Adrenal gland (tissue), 5 donors: ENCODE measurements at regions not wholly inside any gene's neighbourhood (a gene's known extent, or its start where the extent isn't known, plus 50 kb on each side); places are given as distances from the start of the nearest gene placed in this dataset.

ENCODE experiments used
- CTCF ChIP-seq, 6 experiments: fragments of 450-650 bp in 4 of 6; fragments of 200-600 bp in 2 of 6; sonication (generic) in 1 of 6; IDR thresholded peaks; 1 replicate in 5 of 6; 2 replicates in 1 of 6; pipeline versions ENCODE4 v1.5.1 to v1.8.0; 2016 to 2021; ENCODE audit warnings: antibody characterized with exemption in 6 of 6, mild to moderate bottlenecking in 2 of 6, moderate library complexity in 1 of 6
- POLR2A ChIP-seq, 2 donors: fragments of 450-650 bp; IDR thresholded peaks; one replicate each; pipeline ENCODE4 v1.6.1; 2017; ENCODE audit warnings: antibody characterized with exemption in 2 of 2, mild to moderate bottlenecking in 2 of 2, moderate library complexity in 1 of 2
- donor health status: DM: no; HTN: no; CAD: no.

- TF ChIP-seq CTCF (IDR thresholded peaks at IDR 0.05) (no peak), POLR2A (IDR thresholded peaks at IDR 0.05) (no peak)
These were observed 106.7 kb downstream of the ZNF621 start for GRCh38 chr3:40631341-40631995.
